Tibial artery (tissue), 4 donors: ENCODE measurements at regions not wholly inside any gene's neighbourhood (a gene's known extent, or its start where the extent isn't known, plus 50 kb on each side); places are given as distances from the start of the nearest gene placed in this dataset.

Experiments used
- DNase-seq, 2 donors: peaks; one replicate each; pipeline ENCODE4 v3.0.0-alpha.2; 2019
- H3K27ac ChIP-seq, 2 donors: fragments of 200-600 bp; sonication (generic) in 1 of 2; 1 replicate in 1 of 2; 2 replicates in 1 of 2; pipeline ENCODE4 v1.5.1; 2018 to 2019; ENCODE audit warnings: mild to moderate bottlenecking in 1 of 2
- H3K27me3 ChIP-seq, 2 donors: fragments of 200-600 bp; sonication (generic) in 1 of 2; one replicate each; pipeline versions ENCODE4 v1.5.1 to v1.6.0; 2016 to 2019
- H3K36me3 ChIP-seq, 3 donors: fragments of 200-600 bp; sonication (generic) in 2 of 3; one replicate each; pipeline ENCODE4 v1.5.1; 2016 to 2019; ENCODE audit warnings: mild to moderate bottlenecking in 2 of 3
- H3K4me1 ChIP-seq, 4 donors: fragments of 200-600 bp; sonication (generic) in 2 of 4; 1 replicate in 3 of 4; 2 replicates in 1 of 4; pipeline ENCODE4 v1.5.1; 2016 to 2019
- H3K4me3 ChIP-seq, 2 donors: fragments of 200-600 bp; sonication (generic) in 1 of 2; 1 replicate in 1 of 2; 2 replicates in 1 of 2; pipeline ENCODE4 v1.5.1; 2018 to 2019; ENCODE audit warnings: mild to moderate bottlenecking in 2 of 2
- H3K9me3 ChIP-seq, 3 donors: fragments of 200-600 bp; sonication (generic) in 1 of 3; one replicate each; pipeline ENCODE4 v1.5.1; 2016 to 2019
- CTCF ChIP-seq, 2 experiments: fragments of 200-600 bp in 1 of 2; fragments of 450-650 bp in 1 of 2; IDR thresholded peaks; one replicate each; pipeline ENCODE4 v1.5.1; 2017 to 2019; ENCODE audit warnings: antibody characterized with exemption in 2 of 2, mild to moderate bottlenecking in 1 of 2, moderate library complexity in 1 of 2
- intact Hi-C: fragments of 100-400 bp; cut with DNase I; formaldehyde crosslinking; loops from one replicate; pipeline ENCODE4 v1.15.0; 2023; ENCODE audit warnings: low total_unique reads

- Histone ChIP-seq H3K4me1 (peaks cover 0 to 13% (median 3%) of the 10 kb centered on the region in 4 donors), H3K4me3 (no peak overlapping the region), H3K9me3 (no peaks in the 10 kb centered on the region), H3K27me3 (no peaks in the 10 kb centered on the region), H3K36me3 (no peaks in the 10 kb centered on the region), H3K27ac (no peak overlapping the region)
- TF ChIP-seq CTCF (IDR thresholded peaks at IDR 0.05) = no peak
- intact Hi-C loops = no loop called here
- no peak for DNase-seq
Measured at GRCh38 chr9:86695910-86696424, 251.3 kb downstream of the GAS1 start.

GRCh38 chr9:86690034-86690433, 257.3 kb downstream of the GAS1 start:
- H3K27ac ChIP-seq = no peak overlapping the region
- H3K36me3 ChIP-seq = no peaks in the 10 kb centered on the region
- H3K4me1 ChIP-seq = no peaks in the 10 kb centered on the region
- no peaks in the 10 kb centered on the region for H3K27me3 ChIP-seq
- TF ChIP-seq CTCF (IDR thresholded peaks at IDR 0.05) = no peak
- H3K9me3 ChIP-seq = no peaks in the 10 kb centered on the region
- no peak for DNase-seq
- intact Hi-C loops = no loop called here
- no peak overlapping the region for H3K4me3 ChIP-seq

GRCh38 chr9:86687788-86688187, 259.5 kb downstream of the GAS1 start:
- no peak for TF ChIP-seq CTCF (IDR thresholded peaks at IDR 0.05)
- H3K27me3 ChIP-seq = no peaks in the 10 kb centered on the region

GRCh38 chr9:86685556-86685955, 261.8 kb downstream of the GAS1 start:
- H3K9me3 ChIP-seq = no peaks in the 10 kb centered on the region
- no peak for TF ChIP-seq CTCF (IDR thresholded peaks at IDR 0.05)
- intact Hi-C loops = no loop called here

More at GRCh38 chr9:86687788-86688187, 259.5 kb downstream of the GAS1 start:
- Histone ChIP-seq H3K27ac (no peak overlapping the region), H3K36me3 (no peaks in the 10 kb centered on the region), H3K4me1 (no peaks in the 10 kb centered on the region), H3K9me3 (no peaks in the 10 kb centered on the region), H3K4me3 (no peak overlapping the region)
- DNase-seq = no peak
- intact Hi-C loops = no loop called here

GRCh38 chr9:86684148-86684547, 263.2 kb downstream of the GAS1 start:
- no peaks in the 10 kb centered on the region for H3K27me3 ChIP-seq
- H3K36me3 ChIP-seq = no peaks in the 10 kb centered on the region

More at GRCh38 chr9:86685556-86685955, 261.8 kb downstream of the GAS1 start:
- Histone ChIP-seq H3K27me3 (no peaks in the 10 kb centered on the region), H3K36me3 (no peaks in the 10 kb centered on the region), H3K27ac (no peak overlapping the region), H3K4me1 (no peaks in the 10 kb centered on the region), H3K4me3 (no peak overlapping the region)
- no peak for DNase-seq

More at GRCh38 chr9:86684148-86684547, 263.2 kb downstream of the GAS1 start:
- no peak for DNase-seq
- no peak overlapping the region for H3K27ac ChIP-seq
- intact Hi-C loops = no loop called here
- no peaks in the 10 kb centered on the region for H3K9me3 ChIP-seq
- TF ChIP-seq CTCF (IDR thresholded peaks at IDR 0.05) = no peak
- no peaks in the 10 kb centered on the region for H3K4me1 ChIP-seq
- no peak overlapping the region for H3K4me3 ChIP-seq
